Left forelimb (tissue), 1 donor: ENCODE measurements at regions not wholly inside any gene's neighbourhood (a gene's known extent, or its start where the extent isn't known, plus 50 kb on each side); places are given as distances from the start of the nearest gene placed in this dataset.
"Not testable (repeated sequence)": the region's sequence is repeated elsewhere in the genome, so short reads cannot be mapped to it uniquely, and the experiment has no call there.

Experiments
- DNase-seq: peaks from one replicate; pipeline ENCODE4 v3.0.0-alpha.2; 2018; ENCODE audit warnings: low spot score

DNA sequence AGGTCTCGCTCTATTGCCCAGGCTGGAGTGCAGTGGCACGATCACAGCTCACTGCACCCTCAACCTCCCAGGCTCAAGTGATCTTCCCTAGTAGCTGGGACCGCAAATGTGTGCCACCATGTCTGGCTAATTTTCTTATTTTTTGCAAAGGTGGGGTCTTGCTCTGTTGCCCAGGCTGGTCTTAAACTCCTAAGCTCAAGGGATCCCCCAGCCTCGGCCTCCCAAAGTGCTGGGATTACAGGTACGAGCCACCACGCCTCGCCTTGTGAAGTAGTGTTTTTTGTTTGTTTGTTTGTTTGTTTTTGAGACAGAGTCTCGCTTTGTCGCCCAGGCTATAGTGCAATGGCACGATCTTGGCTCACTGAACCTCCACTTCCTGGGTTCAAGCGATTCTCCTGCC is 125.5 kb downstream of the HAUS1 start:
- DNase-seq, result not testable (repeated sequence)

DNA sequence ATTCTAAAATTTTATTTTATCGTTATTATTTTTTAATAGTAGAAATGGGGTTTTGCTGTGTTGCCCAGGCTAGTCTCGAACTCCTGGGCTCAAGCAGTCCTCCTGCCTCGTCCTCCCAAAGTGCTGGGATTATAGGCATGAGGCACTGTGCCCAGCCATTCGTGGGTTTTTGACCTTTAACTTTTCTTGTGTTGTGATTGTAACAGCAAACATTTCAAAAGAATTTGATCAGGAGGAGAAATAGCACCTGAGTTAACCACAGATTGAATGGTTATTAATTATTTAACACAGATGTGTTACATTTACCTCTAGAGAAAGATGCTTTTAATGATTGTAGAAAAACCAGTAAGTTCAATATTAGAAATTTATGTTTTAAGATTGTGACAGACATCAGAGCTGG is 132.0 kb downstream of the HAUS1 start:
- DNase-seq, result no peak

DNA sequence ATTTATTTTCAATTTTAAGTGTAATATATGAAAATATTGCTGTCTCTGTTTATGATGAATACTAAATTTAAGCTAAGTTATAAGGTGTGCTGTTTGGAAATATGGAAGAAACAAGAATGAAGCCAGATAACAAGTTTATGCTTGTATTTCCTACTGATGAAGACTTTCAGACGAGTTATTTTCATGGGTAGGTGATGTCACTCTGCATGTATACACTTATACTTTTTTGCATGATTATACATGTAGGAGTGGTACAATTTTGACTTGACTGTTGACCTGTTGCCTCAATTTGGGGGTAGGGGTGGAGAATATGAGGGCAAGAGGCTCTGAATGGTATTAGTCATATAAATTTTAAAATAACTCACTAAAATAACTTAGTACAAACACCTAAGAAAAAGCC is 133.7 kb downstream of the HAUS1 start:
- no peak for DNase-seq

GRCh38 chr18:46239549-46239948 is 135.4 kb downstream of the HAUS1 start:
- DNase-seq, result no peak

DNA sequence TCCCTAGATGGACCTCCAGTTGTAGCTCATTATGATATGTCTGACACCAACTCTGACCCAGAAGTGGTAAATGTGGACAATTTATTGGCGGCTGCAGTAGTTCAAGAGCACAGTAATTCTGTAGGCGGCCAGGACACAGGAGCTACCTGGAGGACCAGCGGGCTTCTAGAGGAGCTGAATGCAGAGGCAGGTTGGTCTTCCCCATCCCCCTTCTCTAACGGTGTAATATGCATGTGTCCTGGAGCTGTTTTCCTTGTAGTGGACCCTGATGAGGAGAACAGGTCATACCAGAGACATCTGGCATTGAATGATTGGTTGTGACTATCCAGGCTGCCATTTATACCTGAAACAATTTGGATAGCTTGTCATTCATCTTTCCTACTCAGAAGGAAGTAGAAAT is 135.8 kb downstream of the HAUS1 start:
- no peak for DNase-seq

GRCh38 chr18:46241393-46241792 is 137.2 kb downstream of the HAUS1 start:
- DNase-seq, result not testable (repeated sequence)

DNA sequence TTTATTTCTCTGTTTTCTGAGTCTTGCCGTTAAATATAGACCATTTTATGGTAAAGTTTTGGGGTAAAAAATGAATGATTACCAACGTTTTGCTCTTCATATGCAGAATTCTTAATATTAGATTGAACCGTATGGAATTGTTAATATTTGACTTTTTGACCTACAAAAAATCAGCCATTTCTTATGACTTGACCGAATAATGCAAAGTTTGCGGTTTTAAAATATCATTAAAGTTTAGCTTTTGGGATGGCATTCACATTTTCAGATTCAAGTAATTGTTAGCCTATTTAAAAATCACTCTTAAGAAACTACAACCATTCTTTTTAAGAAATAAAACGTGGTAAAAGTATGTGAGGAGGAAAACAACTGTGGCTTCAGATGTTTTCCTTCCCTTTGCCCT is 138.0 kb downstream of the HAUS1 start:
- no peak for DNase-seq

DNA sequence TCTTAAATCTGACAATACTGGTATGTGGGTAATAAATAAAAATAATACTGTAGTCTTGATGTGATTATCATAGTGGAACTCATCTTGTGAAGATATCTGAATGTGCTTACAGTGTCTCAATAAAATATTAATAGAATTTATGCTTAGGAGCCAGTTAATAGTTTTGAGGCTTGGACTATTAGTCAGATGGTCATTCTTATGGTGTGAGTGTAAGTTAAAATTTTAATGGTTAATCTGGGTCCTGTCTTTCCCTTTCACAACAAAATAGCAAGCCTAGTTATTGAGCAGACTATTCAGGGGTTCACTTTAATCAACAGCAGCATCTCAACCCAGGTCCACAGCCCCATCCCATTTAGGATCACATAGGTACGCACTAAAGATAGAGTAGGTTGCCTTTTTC is 138.9 kb downstream of the HAUS1 start:
- no peak for DNase-seq

DNA sequence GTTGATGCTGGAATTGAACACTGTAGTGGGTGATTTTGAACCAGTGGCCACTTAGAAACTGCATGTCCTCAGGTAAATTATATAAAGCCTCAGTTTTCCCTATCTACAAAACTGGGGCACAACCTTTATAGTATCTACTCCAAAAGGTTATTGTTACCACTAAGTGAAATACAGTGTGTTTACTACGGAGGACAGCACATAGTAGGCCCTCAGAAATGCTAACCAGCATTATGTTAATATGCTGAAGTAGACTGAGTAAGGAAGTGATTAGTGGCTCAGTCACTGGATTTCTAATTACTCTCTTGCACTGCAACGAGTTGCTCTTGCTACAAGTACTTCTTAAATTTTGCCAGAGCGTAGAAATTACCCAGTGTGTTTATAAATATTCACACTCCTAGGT is 139.5 kb downstream of the HAUS1 start:
- DNase-seq, result no peak

DNA sequence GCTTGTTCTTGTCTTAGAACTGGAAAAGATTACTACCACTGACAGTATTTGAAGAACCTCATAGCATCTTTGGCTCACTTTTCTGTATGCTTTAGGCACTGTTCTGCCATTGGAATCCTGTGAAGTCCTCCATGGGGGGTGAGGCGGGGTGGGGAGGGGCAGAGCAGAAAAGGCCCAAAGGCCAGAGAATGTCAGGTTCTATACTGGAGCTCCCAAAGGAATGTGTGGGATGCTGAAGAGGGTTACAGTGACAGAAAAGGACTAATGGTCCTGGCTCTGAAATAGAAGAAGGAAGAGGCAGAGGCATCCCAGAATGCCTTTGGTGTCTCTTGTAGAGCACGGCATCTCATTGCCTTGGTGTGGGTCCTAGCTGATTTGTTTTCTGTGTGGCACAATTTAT is 141.9 kb downstream of the HAUS1 start:
- no peak for DNase-seq

GRCh38 chr18:46247942-46248341 is 143.8 kb downstream of the HAUS1 start:
- no peak for DNase-seq

DNA sequence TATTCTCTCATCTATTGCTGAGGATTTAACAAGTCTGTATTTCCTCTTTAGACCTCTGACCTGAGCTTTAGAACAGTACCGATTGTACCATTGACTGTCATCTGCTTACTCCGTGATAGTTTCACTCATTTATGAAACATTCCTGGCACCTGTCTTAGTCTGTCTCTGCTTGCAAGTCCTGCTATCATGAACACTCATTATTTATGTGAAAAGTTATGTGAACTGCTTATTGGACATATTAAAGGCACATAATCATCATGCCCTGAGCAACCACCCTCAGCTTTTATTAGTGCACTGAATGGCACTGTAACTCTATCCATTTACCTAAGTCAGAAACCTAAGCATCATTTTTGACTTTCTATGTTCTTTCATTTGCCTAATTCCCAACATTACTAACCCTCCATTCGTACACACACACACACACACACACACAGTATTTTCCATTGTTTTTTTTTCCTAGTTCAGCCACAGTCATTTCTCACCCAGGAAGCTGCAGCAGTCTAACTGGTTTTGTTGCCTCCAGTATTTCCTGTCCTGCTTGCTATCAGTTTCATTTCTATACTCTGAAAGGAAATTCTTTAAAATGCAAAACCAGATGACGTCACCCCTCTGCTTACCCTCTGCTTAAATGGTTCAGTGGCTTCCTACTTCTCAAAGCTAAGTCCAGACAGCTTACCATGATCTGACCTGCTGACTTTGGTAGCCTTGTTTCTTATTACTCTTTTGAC is 146.1 kb downstream of the HAUS1 start:
- DNase-seq, result no peak

DNA sequence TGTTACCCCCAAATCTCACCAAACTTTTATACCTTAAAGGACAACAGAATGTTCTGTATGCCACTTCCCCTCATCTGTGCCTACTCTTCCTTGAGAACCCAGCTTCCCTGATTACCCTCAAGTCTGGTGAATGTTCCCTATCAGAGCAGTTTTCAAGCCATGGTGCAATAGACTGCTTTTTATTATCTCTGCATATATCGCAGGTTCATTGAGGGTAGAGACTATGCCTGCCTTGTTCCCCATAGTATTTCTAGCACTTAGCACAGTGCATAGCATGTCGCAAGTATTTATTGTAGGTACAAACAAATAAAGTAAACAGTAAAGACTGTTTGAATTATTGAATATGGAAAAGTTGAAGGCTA is 146.6 kb downstream of the HAUS1 start:
- DNase-seq, result no peak

GRCh38 chr18:46252759-46253158 is 148.6 kb downstream of the HAUS1 start:
- no peak for DNase-seq

- no peak for DNase-seq
These were observed 149.3 kb downstream of the HAUS1 start for GRCh38 chr18:46253498-46253897.

DNA sequence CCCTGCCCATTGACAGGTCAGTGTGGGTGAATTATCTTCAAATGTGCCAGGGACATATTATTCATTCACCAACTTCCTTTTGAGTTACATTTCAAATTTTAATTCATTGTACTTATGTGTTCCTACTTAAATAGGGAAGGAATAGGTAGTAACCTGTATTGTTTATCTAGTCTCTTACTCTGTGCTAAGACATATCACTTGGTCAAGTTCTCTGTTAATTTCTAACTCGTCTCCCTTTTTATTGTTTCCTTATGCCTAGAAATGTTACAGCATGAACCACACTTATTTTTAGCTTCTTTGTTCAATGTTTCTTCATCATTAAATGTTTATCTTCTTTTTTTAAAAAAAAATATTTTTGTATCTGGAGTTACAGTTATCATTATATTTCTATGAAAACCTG is 151.9 kb downstream of the HAUS1 start:
- no peak for DNase-seq

- no peak for DNase-seq
These were observed 153.2 kb downstream of the HAUS1 start for GRCh38 chr18:46257366-46257765.

GRCh38 chr18:46260016-46260878 is 156.1 kb downstream of the HAUS1 start:
- no peak for DNase-seq

DNA sequence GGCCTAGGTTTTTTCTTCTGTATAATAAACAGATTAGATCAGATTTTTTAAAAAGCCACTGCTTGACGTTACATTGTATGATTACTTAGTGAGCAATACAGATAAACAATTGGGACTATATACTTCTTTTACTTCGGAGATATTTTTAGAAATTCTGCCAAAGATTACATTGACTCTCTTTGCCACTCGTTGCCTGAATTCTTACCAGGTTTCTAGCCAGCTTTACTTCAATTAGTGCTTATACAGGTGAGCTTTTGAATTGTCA is 156.6 kb downstream of the HAUS1 start:
- no peak for DNase-seq

DNA sequence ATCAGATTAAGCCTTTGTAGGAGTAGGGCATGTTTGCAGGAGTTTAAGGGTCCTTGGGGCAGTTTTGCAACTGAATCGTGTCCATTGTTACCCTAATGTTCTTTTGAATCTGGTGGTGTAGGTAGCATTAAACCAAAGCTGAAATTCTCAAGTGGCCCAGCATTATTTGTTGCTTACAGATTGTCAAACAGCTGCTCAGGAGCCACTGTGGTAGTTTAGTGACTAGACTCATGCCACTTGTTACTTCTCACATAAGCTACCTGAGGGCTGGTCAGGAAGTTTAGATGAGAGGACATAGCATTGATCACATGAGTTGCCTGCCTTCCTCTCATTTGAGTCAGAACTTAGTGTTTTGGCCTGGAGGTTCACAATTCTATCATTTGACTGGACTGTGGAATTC is 157.6 kb downstream of the HAUS1 start:
- no peak for DNase-seq

GRCh38 chr18:46262856-46263255 is 158.7 kb downstream of the HAUS1 start:
- DNase-seq, result no peak

DNA sequence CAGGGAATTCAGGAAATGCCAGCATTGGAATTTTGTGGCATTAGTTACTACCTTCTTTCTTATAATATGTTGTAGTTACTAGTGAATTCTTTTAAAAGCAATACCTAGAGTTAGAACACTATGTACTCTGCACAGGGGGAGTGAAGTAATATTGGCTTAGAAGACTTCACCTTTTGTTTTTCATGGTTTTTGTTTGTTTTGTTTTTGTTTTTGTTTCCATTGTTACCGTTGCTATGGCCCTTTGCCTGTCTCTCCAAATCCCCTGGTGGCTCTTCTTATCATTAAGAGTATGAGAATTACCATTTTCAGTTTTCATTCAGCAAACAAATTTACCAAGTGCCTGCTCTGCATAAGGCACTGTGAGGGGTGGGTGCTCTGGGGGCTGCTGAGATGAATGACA is 160.1 kb downstream of the HAUS1 start:
- no peak for DNase-seq

DNA sequence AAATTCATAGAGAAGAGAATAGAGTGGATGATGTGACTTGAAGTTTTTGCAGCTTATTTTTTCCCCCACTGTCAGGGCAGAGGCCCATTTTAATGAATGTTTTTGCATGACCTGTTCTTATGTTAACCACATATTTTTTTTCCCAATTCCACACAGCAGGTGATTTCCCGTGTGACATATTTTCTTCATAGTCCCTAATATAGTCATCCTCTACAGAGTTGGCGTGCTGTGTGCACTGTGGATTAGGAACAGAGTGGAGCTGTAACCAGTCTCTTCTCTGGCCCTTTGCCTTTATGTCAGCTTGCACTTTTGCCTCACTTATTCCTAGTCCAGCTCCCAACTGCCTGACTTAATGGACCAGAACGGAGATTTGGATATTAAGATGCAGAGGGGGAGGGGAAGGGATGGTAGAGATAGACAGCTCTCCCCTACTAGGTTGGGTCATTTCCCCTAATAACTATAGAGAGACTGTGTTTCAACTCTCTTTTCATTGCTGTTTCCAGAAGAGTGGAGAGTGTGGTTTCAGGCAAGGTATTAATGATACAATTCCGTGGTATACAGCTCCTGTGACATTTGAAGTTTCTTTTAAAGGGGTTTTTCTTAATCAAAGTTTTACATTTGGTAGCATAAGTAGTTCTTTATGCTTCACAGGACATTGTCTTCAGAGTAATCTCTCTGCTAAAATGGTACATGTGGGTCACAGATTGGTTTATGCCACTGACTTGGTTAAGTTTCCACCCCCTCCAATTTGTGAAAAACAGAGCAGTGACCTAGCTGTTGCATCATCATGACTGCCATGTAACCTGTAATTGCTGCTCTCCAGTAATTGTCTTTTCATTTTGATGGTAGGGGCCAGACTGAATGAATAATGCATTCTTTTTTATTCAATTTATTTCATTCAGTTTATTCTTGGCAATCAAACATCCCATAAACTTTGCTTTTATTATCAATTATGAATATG is 161.3 kb downstream of the HAUS1 start:
- DNase-seq, result no peak
